ENCODE measurements at regions not wholly inside any gene's neighbourhood (a gene's known extent, or its start where the extent isn't known, plus 50 kb on each side); places are given as distances from the start of the nearest gene placed in this dataset.
A peak's percentile ranks its signal among the peaks of the same experiment; 100 is the strongest.

DNA sequence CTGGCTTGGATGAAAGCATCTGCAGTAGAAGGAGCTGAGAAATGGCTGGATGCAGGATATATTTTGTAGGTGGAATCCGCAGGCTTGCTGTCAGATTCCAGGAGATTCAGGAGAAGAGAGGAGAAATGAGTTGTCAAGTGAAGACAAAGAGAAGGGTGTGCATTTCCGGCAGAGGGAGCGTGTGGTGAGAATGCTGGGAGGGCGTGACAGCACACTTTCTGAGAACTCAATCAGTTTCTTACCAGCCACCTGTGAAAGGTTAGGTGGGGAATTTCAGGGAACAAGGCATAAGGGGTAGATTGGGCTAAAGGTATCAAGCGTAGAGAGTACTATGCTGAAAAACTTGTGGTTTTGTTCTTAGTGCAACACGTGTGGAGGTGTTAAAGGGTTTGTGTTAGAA is 199.3 kb upstream of the ANKH start:
- Histone ChIP-seq H3K4me3 (replicated peaks in 1 of 3; ENCODE audit: insufficient read depth in 1 of 3, low read depth in 1 of 3, low read length in 3 of 3) (no peak overlapping the region), H3K27me3 (ENCODE audit: control insufficient read depth in 2 of 2, insufficient read depth in 2 of 2, low read length in 2 of 2) (no peaks in the 10 kb centered on the region), H3K4me1 (ENCODE audit: control insufficient read depth, extremely low read depth, insufficient read depth, low read length) (no peaks in the 10 kb centered on the region), H3K36me3 (ENCODE audit: control insufficient read depth in 2 of 2, extremely low read depth in 1 of 2, insufficient read depth in 2 of 2, low read length in 2 of 2) (no peaks in the 10 kb centered on the region), H3K9ac (replicated peaks; ENCODE audit: extremely low read depth, insufficient read depth, low read length) (no peak overlapping the region), H2AFZ (ENCODE audit: low read depth, low read length) (no peak overlapping the region), H3K4me2 (ENCODE audit: insufficient read depth, low read length) (no peak overlapping the region), H3K27ac (ENCODE audit: insufficient read depth, low read depth, low read length) (no peak overlapping the region), H3K9me1 (replicated peaks; ENCODE audit: control insufficient read depth, extremely low read depth, insufficient read depth, low read length) (no peaks in the 10 kb centered on the region), H3K79me2 (ENCODE audit: control insufficient read depth, insufficient read depth, low read length) (no peaks in the 10 kb centered on the region), H3K9me3 (replicated peaks; ENCODE audit: control insufficient read depth, insufficient read depth, low read length) (no peaks in the 10 kb centered on the region), H4K20me1 (replicated peaks; ENCODE audit: control insufficient read depth, extremely low read depth, insufficient read depth, low read length) (no peaks in the 10 kb centered on the region)
- intact Hi-C loops (cut with micrococcal nuclease) = no loop called here
- dilution Hi-C loops (cut with MboI; ENCODE audit: extremely low pct_ligation_motif_present, low sequenced_read_pairs) = no loop called here
- ChIA-PET POLR2A (no interaction called here), CTCF (no interaction called here)
- TF ChIP-seq, protein P1, sequence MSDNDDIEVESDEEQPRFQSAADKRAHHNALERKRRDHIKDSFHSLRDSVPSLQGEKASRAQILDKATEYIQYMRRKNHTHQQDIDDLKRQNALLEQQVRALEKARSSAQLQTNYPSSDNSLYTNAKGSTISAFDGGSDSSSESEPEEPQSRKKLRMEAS (IDR thresholded peaks at IDR 0.05; ENCODE audit: insufficient read depth, insufficient read length) = no peak
- TF ChIP-seq POLR2A (IDR thresholded peaks at IDR 0.05; ENCODE audit: low read depth, low read length) = no peak
- no peak for TF ChIP-seq MYC (IDR thresholded peaks at IDR 0.05; ENCODE audit: low read depth, low read length)
- TF ChIP-seq POLR2AphosphoS5 (IDR thresholded peaks at IDR 0.05; ENCODE audit: insufficient read depth, low read depth, low read length) = no peak
- TF ChIP-seq, protein P2, sequence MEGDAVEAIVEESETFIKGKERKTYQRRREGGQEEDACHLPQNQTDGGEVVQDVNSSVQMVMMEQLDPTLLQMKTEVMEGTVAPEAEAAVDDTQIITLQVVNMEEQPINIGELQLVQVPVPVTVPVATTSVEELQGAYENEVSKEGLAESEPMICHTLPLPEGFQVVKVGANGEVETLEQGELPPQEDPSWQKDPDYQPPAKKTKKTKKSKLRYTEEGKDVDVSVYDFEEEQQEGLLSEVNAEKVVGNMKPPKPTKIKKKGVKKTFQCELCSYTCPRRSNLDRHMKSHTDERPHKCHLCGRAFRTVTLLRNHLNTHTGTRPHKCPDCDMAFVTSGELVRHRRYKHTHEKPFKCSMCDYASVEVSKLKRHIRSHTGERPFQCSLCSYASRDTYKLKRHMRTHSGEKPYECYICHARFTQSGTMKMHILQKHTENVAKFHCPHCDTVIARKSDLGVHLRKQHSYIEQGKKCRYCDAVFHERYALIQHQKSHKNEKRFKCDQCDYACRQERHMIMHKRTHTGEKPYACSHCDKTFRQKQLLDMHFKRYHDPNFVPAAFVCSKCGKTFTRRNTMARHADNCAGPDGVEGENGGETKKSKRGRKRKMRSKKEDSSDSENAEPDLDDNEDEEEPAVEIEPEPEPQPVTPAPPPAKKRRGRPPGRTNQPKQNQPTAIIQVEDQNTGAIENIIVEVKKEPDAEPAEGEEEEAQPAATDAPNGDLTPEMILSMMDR (IDR thresholded peaks at IDR 0.05; ENCODE audit: extremely low read depth in 1 of 2, insufficient read depth in 1 of 2, low read depth in 1 of 2, low read length in 2 of 2) = no peak
- no peak for TF ChIP-seq FOS (IDR thresholded peaks at IDR 0.05; ENCODE audit: borderline replicate concordance, insufficient read depth, low read length)
- FAIRE-seq (no peak), DNase-seq (ENCODE audit: low read depth, low spot score) (no peak)
- no TSS peak for BruUV-seq (replicated peaks)

DNA sequence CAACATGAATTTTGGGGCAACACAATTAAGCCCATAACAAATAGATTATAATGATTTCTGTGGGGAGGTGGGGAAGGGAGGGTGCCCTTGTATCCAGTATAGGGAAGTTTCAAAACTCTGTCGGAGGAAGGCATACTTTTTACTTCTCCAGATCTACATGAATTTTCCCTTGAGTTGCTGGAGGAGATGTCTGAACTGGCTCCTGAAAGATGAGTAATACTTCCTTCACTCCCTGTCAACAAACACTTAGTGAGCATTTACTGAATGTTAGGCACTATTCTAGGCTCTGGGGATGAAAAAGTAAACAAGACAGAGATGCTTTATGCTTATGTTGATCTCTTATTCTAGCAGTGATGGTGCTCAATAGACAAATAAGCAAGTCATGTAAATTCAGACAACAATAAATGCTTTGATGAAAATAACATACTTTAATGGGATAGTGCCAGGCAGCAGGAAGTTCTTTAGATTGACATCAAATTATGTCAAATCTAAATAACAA is 197.9 kb upstream of the ANKH start:
- Histone ChIP-seq H3K9me1 (replicated peaks; ENCODE audit: control insufficient read depth, extremely low read depth, insufficient read depth, low read length) (no peaks in the 10 kb centered on the region), H3K27me3 (ENCODE audit: control insufficient read depth in 2 of 2, insufficient read depth in 2 of 2, low read length in 2 of 2) (no peaks in the 10 kb centered on the region), H3K4me2 (ENCODE audit: insufficient read depth, low read length) (no peak overlapping the region), H3K9me3 (replicated peaks; ENCODE audit: control insufficient read depth, insufficient read depth, low read length) (no peaks in the 10 kb centered on the region), H3K4me3 (replicated peaks in 1 of 3; ENCODE audit: insufficient read depth in 1 of 3, low read depth in 1 of 3, low read length in 3 of 3) (no peak overlapping the region), H2AFZ (ENCODE audit: low read depth, low read length) (no peak overlapping the region), H4K20me1 (replicated peaks; ENCODE audit: control insufficient read depth, extremely low read depth, insufficient read depth, low read length) (no peaks in the 10 kb centered on the region), H3K36me3 (ENCODE audit: control insufficient read depth in 2 of 2, extremely low read depth in 1 of 2, insufficient read depth in 2 of 2, low read length in 2 of 2) (no peaks in the 10 kb centered on the region), H3K27ac (ENCODE audit: insufficient read depth, low read depth, low read length) (no peak overlapping the region), H3K4me1 (ENCODE audit: control insufficient read depth, extremely low read depth, insufficient read depth, low read length) (no peaks in the 10 kb centered on the region), H3K79me2 (ENCODE audit: control insufficient read depth, insufficient read depth, low read length) (no peaks in the 10 kb centered on the region), H3K9ac (replicated peaks; ENCODE audit: extremely low read depth, insufficient read depth, low read length) (no peak overlapping the region)
- ChIA-PET CTCF (no interaction called here), POLR2A (no interaction called here)
- no TSS peak for BruUV-seq (replicated peaks)
- TF ChIP-seq MYC (IDR thresholded peaks at IDR 0.05; ENCODE audit: low read depth, low read length) = no peak
- no peak for TF ChIP-seq POLR2A (IDR thresholded peaks at IDR 0.05; ENCODE audit: low read depth, low read length)
- no peak for TF ChIP-seq EZH2 (IDR thresholded peaks at IDR 0.05; ENCODE audit: borderline replicate concordance, low read depth, low read length, severe bottlenecking)
- no peak for TF ChIP-seq JUN (IDR thresholded peaks at IDR 0.05; ENCODE audit: borderline replicate concordance, insufficient read depth, insufficient read length, low read depth)
- TF ChIP-seq FOS (IDR thresholded peaks at IDR 0.05; ENCODE audit: borderline replicate concordance, insufficient read depth, low read length) = no peak
- TF ChIP-seq, protein P2 (IDR thresholded peaks at IDR 0.05; ENCODE audit: extremely low read depth in 1 of 2, insufficient read depth in 1 of 2, low read depth in 1 of 2, low read length in 2 of 2) = no peak
- no peak for TF ChIP-seq GATA2 (IDR thresholded peaks at IDR 0.05; ENCODE audit: insufficient read depth, insufficient read length, low read depth, low read length)
- FAIRE-seq (peak; percentile 21), DNase-seq (ENCODE audit: low read depth, low spot score) (no peak)
- intact Hi-C loops (cut with micrococcal nuclease) = no loop called here
- dilution Hi-C loops (cut with MboI; ENCODE audit: extremely low pct_ligation_motif_present, low sequenced_read_pairs) = no loop called here

All from endothelial cell of umbilical vein (primary cell).